H1 (cell line): ENCODE measurements at regions not wholly inside any gene's neighbourhood (a gene's known extent, or its start where the extent isn't known, plus 50 kb on each side); places are given as distances from the start of the nearest gene placed in this dataset.

Source experiments
- CTCF ChIA-PET: fragments of 300-600 bp; sonication (Branson Sonifier 250); formaldehyde crosslinking; loops from one replicate; lab custom pipeline; 2021; ENCODE audit not compliant: partially characterized antibody; lab: Charles Lee
- POLR2A ChIA-PET: fragments of 300-600 bp; sonication (Branson Sonifier 250); formaldehyde crosslinking; loops from one replicate; lab custom pipeline; 2021; ENCODE audit warnings: inconsistent platforms; ENCODE audit not compliant: partially characterized antibody; lab: Charles Lee
- DNase-seq, 2 experiments: peaks; one replicate each; pipeline versions ENCODE4 v3.0.0 to v3.0.0-alpha.2; 2010 to 2022; ENCODE audit warnings: low spot score in 2 of 2, low read depth in 1 of 2, mixed read lengths in 1 of 2
- FAIRE-seq: peaks from 2 replicates; lab custom pipeline; 2011; peaks lifted over from hg19 to GRCh38; lab: Jason Lieb, UNC
- H2AFZ ChIP-seq: 2 replicates; pipeline ENCODE4 v1.8.1; 2012; ENCODE audit warnings: low read length, inconsistent platforms
- H2AK5ac ChIP-seq: 2 replicates; pipeline ENCODE4 v1.6.1; 2013; ENCODE audit warnings: low read depth, low read length
- H2BK120ac ChIP-seq: replicated peaks from 2 replicates; pipeline ENCODE3; 2013; ENCODE audit warnings: low read depth, low read length, inconsistent platforms
- H2BK12ac ChIP-seq: 2 replicates; pipeline ENCODE4 v1.6.1; 2013; ENCODE audit warnings: low read depth, low read length
- H2BK15ac ChIP-seq: 2 replicates; pipeline ENCODE4 v1.6.1; 2013; ENCODE audit warnings: low read length
- H2BK20ac ChIP-seq: 2 replicates; pipeline ENCODE4 v1.6.1; 2013; ENCODE audit warnings: low read length
- H2BK5ac ChIP-seq: 2 replicates; pipeline ENCODE4 v1.6.1; 2013; ENCODE audit warnings: low read depth, low read length
- H3K14ac ChIP-seq: 2 replicates; pipeline ENCODE4 v1.6.1; 2013; ENCODE audit warnings: inconsistent platforms; ENCODE audit not compliant: insufficient read length
- H3K18ac ChIP-seq: 2 replicates; pipeline ENCODE4 v1.6.1; 2013; ENCODE audit warnings: low read length; ENCODE audit errors: extremely low read depth
- H3K23ac ChIP-seq: 2 replicates; pipeline ENCODE4 v1.6.1; 2013; ENCODE audit warnings: inconsistent platforms; ENCODE audit not compliant: insufficient read length
- H3K23me2 ChIP-seq: 2 replicates; pipeline ENCODE4 v1.6.1; 2013; ENCODE audit warnings: low read depth, low read length
- H3K27ac ChIP-seq: 2 replicates; pipeline ENCODE4 v1.6.1; 2011; ENCODE audit warnings: low read depth, low read length, inconsistent platforms
- H3K27me3 ChIP-seq, 4 experiments: replicated peaks in 1 of 4; 1 replicate in 1 of 4; 2 replicates in 3 of 4; pipeline versions ENCODE4 v1.6.1 to v1.8.1; 2011 to 2013; ENCODE audit warnings: low read length in 3 of 4, mild to moderate bottlenecking in 3 of 4, inconsistent platforms in 2 of 4, mixed read lengths in 2 of 4, moderate library complexity in 1 of 4; ENCODE audit not compliant: control insufficient read depth in 3 of 4, insufficient read depth in 3 of 4; ENCODE audit errors: extremely low read depth in 1 of 4
- H3K36me3 ChIP-seq, 4 experiments: 2 replicates each; pipeline versions ENCODE4 v1.6.1 to v1.8.1; 2011 to 2013; ENCODE audit warnings: mild to moderate bottlenecking in 4 of 4, low read length in 3 of 4, moderate library complexity in 2 of 4, control low read depth in 1 of 4, inconsistent platforms in 1 of 4; ENCODE audit not compliant: insufficient read depth in 4 of 4, control insufficient read depth in 2 of 4
- H3K4ac ChIP-seq: replicated peaks from 2 replicates; pipeline ENCODE3; 2013; ENCODE audit warnings: low read length, low read depth, mixed read lengths, inconsistent platforms; ENCODE audit not compliant: insufficient read length
- H3K4me1 ChIP-seq, 4 experiments: replicated peaks in 1 of 4; 1 replicate in 1 of 4; 2 replicates in 3 of 4; pipeline versions ENCODE4 v1.6.1 to v1.8.1; 2011 to 2013; ENCODE audit warnings: low read length in 3 of 4, inconsistent platforms in 2 of 4, mixed read lengths in 1 of 4; ENCODE audit not compliant: insufficient read depth in 4 of 4, control insufficient read depth in 3 of 4
- H3K4me2 ChIP-seq, 2 experiments: 2 replicates each; pipeline versions ENCODE4 v1.6.1 to v1.8.1; 2011 to 2013; ENCODE audit warnings: low read depth in 2 of 2, low read length in 2 of 2, control low read depth in 1 of 2, inconsistent platforms in 1 of 2, mild to moderate bottlenecking in 1 of 2; ENCODE audit not compliant: insufficient read depth in 1 of 2
- H3K4me3 ChIP-seq, 4 experiments: fragments of 200-600, 300-600 bp in 1 of 4; sonication (generic), shearing (Covaris generic), sonication (Bioruptor Twin) in 1 of 4; 2 replicates each; pipeline versions ENCODE4 v1.5.1 to v1.8.1; 2011 to 2016; ENCODE audit warnings: low read length in 4 of 4, low read depth in 3 of 4, control low read depth in 2 of 4, inconsistent platforms in 2 of 4, mild to moderate bottlenecking in 2 of 4, mixed read lengths in 1 of 4, moderate library complexity in 1 of 4; ENCODE audit not compliant: insufficient read depth in 2 of 4; ENCODE audit errors: extremely low read depth in 1 of 4
- H3K56ac ChIP-seq: replicated peaks from 2 replicates; pipeline ENCODE3; 2013; ENCODE audit warnings: low read depth, mild to moderate bottlenecking, mixed read lengths, low read length, inconsistent platforms; ENCODE audit not compliant: insufficient read length
- H3K79me1 ChIP-seq: 2 replicates; pipeline ENCODE4 v1.6.1; 2013; ENCODE audit warnings: low read depth, low read length, control low read depth
- H3K79me2 ChIP-seq, 2 experiments: 2 replicates each; pipeline versions ENCODE4 v1.6.1 to v1.8.1; 2012 to 2013; ENCODE audit warnings: low read length in 2 of 2, mild to moderate bottlenecking in 2 of 2, inconsistent platforms in 1 of 2; ENCODE audit not compliant: insufficient read depth in 2 of 2, control insufficient read depth in 1 of 2
- H3K9ac ChIP-seq, 4 experiments: replicated peaks in 1 of 4; 1 replicate in 1 of 4; 2 replicates in 3 of 4; pipeline versions ENCODE4 v1.6.1 to v1.8.1; 2011 to 2013; ENCODE audit warnings: low read depth in 3 of 4, low read length in 3 of 4, control low read depth in 2 of 4, mild to moderate bottlenecking in 2 of 4, moderate library complexity in 2 of 4, inconsistent platforms in 1 of 4; ENCODE audit errors: extremely low read depth in 1 of 4
- H3K9me3 ChIP-seq, 2 experiments: 2 replicates each; pipeline versions ENCODE4 v1.6.1 to v1.8.1; 2012 to 2013; ENCODE audit warnings: mild to moderate bottlenecking in 2 of 2, moderate library complexity in 2 of 2, control low read depth in 1 of 2, inconsistent platforms in 1 of 2, low read depth in 1 of 2, low read length in 1 of 2, mixed read lengths in 1 of 2; ENCODE audit not compliant: insufficient read depth in 2 of 2
- H4K20me1 ChIP-seq, 2 experiments: replicated peaks in 1 of 2; 2 replicates each; pipeline versions ENCODE3 to v1.8.1; 2011 to 2013; ENCODE audit warnings: inconsistent platforms in 2 of 2, low read length in 2 of 2, mild to moderate bottlenecking in 1 of 2; ENCODE audit not compliant: insufficient read depth in 2 of 2, control insufficient read depth in 1 of 2
- H4K5ac ChIP-seq: 2 replicates; pipeline ENCODE4 v1.6.1; 2013; ENCODE audit warnings: low read length, low read depth, mixed read lengths, inconsistent platforms; ENCODE audit not compliant: insufficient read length
- H4K8ac ChIP-seq: 2 replicates; pipeline ENCODE4 v1.8.0; 2013; ENCODE audit warnings: mild to moderate bottlenecking, moderate library complexity, low read length, inconsistent platforms; ENCODE audit not compliant: insufficient read depth; ENCODE audit errors: extremely low read depth
- H4K91ac ChIP-seq: replicated peaks from 2 replicates; pipeline ENCODE3; 2013; ENCODE audit warnings: low read length, mixed read lengths, inconsistent platforms; ENCODE audit not compliant: insufficient read length
- ATF2 ChIP-seq: IDR thresholded peaks from 2 replicates; pipeline ENCODE4 v1.6.1; 2012; ENCODE audit warnings: low read length, inconsistent platforms
- BACH1 ChIP-seq: IDR thresholded peaks from 2 replicates; pipeline ENCODE4 v1.6.1; 2012; ENCODE audit warnings: low read length, improper control_type of control experiment
- CBX5 ChIP-seq: fragments of 300-800, 300-1000 bp; sonication (generic); IDR thresholded peaks from 2 replicates; pipeline ENCODE4 v1.7.1; 2016; ENCODE audit warnings: antibody characterized with exemption, low read length, low read depth
- CREB1 ChIP-seq: IDR thresholded peaks from 2 replicates; pipeline ENCODE4 v1.6.1; 2012; ENCODE audit warnings: inconsistent platforms
- FOSL1 ChIP-seq: IDR thresholded peaks from 2 replicates; pipeline ENCODE4 v1.6.1; 2011; ENCODE audit warnings: mild to moderate bottlenecking, low read depth, low read length, moderate library complexity; ENCODE audit not compliant: insufficient read depth
- KDM1A ChIP-seq: fragments of 200-600, 300-600 bp; sonication (generic); IDR thresholded peaks from 2 replicates; pipeline ENCODE4 v1.7.1; 2016; ENCODE audit warnings: mild to moderate bottlenecking, low read length, borderline replicate concordance
- NANOG ChIP-seq: IDR thresholded peaks from 2 replicates; pipeline ENCODE4 v1.6.1; 2011; ENCODE audit warnings: low read length, low read depth, mild to moderate bottlenecking, inconsistent platforms; ENCODE audit not compliant: insufficient read depth, poor library complexity, severe bottlenecking
- RNF2 ChIP-seq: fragments of 200-900, 300-1000 bp; sonication (generic); IDR thresholded peaks from 2 replicates; pipeline ENCODE4 v1.7.1; 2016; ENCODE audit warnings: borderline replicate concordance, low read depth, mild to moderate bottlenecking, antibody characterized with exemption, low read length; ENCODE audit not compliant: poor library complexity, severe bottlenecking; ENCODE audit errors: missing control alignments
- SAP30 ChIP-seq: fragments of 300-600 bp; sonication (generic); IDR thresholded peaks from 2 replicates; pipeline ENCODE4 v1.7.1; 2012; ENCODE audit warnings: low read length, moderate library complexity, mild to moderate bottlenecking, inconsistent platforms; ENCODE audit not compliant: insufficient read depth, insufficient replicate concordance
- SUZ12 ChIP-seq: fragments of 200-600 bp; sonication (generic); IDR thresholded peaks from 2 replicates; pipeline ENCODE4 v1.6.1; 2012; ENCODE audit warnings: mild to moderate bottlenecking, inconsistent platforms, low read length, moderate library complexity, mixed read lengths

- H2BK5ac ChIP-seq, result no peak overlapping the region
- no peak overlapping the region for H3K18ac ChIP-seq
- no peak for FAIRE-seq
Measured at GRCh38 chr6:77389402-77389801, 73.9 kb downstream of the HTR1B start.

More at GRCh38 chr6:77389402-77389801, 73.9 kb downstream of the HTR1B start:
- H4K8ac ChIP-seq, result no peak overlapping the region
- no peak overlapping the region for H2AFZ ChIP-seq
- no peak overlapping the region for H3K4ac ChIP-seq
- no peak overlapping the region for H3K4me2 ChIP-seq
- no peak overlapping the region for H3K23ac ChIP-seq
- H3K4me3 ChIP-seq, result no peak overlapping the region
- no peak overlapping the region for H2BK12ac ChIP-seq
- H3K79me1 ChIP-seq, result no peaks in the 10 kb centered on the region
- ChIA-PET POLR2A (no interaction called here), CTCF (interaction anchor here (0.7 kb wide), 1 partner anchor 9 kb away, joined by 3 read pairs; no protein-coding TSS in a partner anchor)
- H4K91ac ChIP-seq, result no peak overlapping the region
- H2BK20ac ChIP-seq, result no peak overlapping the region
- no peak overlapping the region for H3K14ac ChIP-seq
- no peak for DNase-seq
- no peak overlapping the region for H2BK120ac ChIP-seq
- H2BK15ac ChIP-seq, result no peak overlapping the region
- TF ChIP-seq SUZ12 (no peak), NANOG (no peak), CREB1 (no peak), RNF2 (no peak), FOSL1 (no peak), BACH1 (no peak), CBX5 (no peak), SAP30 (no peak), KDM1A (no peak), ATF2 (no peak)
- TF ChIP-seq, all 59 proteins: peak for 0
- H3K4me1 ChIP-seq, result no peaks in the 10 kb centered on the region
- no peak overlapping the region for H3K56ac ChIP-seq
- H3K27ac ChIP-seq, result no peak overlapping the region
- H2AK5ac ChIP-seq, result no peak overlapping the region
- no peak overlapping the region for H4K5ac ChIP-seq
- H3K23me2 ChIP-seq, result no peaks in the 10 kb centered on the region
- no peaks in the 10 kb centered on the region for H3K9me3 ChIP-seq
- no peaks in the 10 kb centered on the region for H4K20me1 ChIP-seq
- H3K27me3 ChIP-seq, result peaks cover 0 to 1% (median 0%) of the 10 kb centered on the region in 4 experiments; a peak in 1 of 7 replicates
- H3K79me2 ChIP-seq, result no peaks in the 10 kb centered on the region
- no peaks in the 10 kb centered on the region for H3K36me3 ChIP-seq
- H3K9ac ChIP-seq, result no peak overlapping the region
